ENCODE measurements at regions not wholly inside any gene's neighbourhood (a gene's known extent, or its start where the extent isn't known, plus 50 kb on each side); places are given as distances from the start of the nearest gene placed in this dataset.

GRCh38 chr3:107172411-107172810, 204.8 kb upstream of the CCDC54 start:
- H3K4me3 ChIP-seq = no peak overlapping the region
- DNase-seq = no peak
- ATAC-seq = no peak
- no peaks in the 10 kb centered on the region for H3K4me1 ChIP-seq
- in situ Hi-C loops (cut with MboI; ENCODE audit: low sequenced_read_pairs in 4 of 4) = no loop called here
- no peak overlapping the region for H3K27ac ChIP-seq
- no peaks in the 10 kb centered on the region for H3K27me3 ChIP-seq
- H3K9me3 ChIP-seq = peaks cover 0 to 4% (median 0%) of the 10 kb centered on the region in 3 donors
- intact Hi-C loops (cut with DNase I; ENCODE audit: low total_unique reads) = no loop called here
- H3K36me3 ChIP-seq = no peaks in the 10 kb centered on the region
- TF ChIP-seq POLR2A (IDR thresholded peaks at IDR 0.05) = no peak
- TF ChIP-seq CTCF (IDR thresholded peaks at IDR 0.05 in 4 of 5, conservative IDR thresholded peaks at IDR 0.05 in 1 of 5) = no peak

GRCh38 chr3:107184375-107184774, 192.9 kb upstream of the CCDC54 start:
- no peak for TF ChIP-seq CTCF (IDR thresholded peaks at IDR 0.05 in 4 of 5, conservative IDR thresholded peaks at IDR 0.05 in 1 of 5)
- no peak for TF ChIP-seq POLR2A (IDR thresholded peaks at IDR 0.05)
- no peak overlapping the region for H3K27ac ChIP-seq
- H3K4me3 ChIP-seq = no peak overlapping the region
- H3K36me3 ChIP-seq = no peaks in the 10 kb centered on the region
- intact Hi-C loops (cut with DNase I; ENCODE audit: low total_unique reads) (no loop called here), in situ Hi-C loops (cut with MboI; ENCODE audit: low sequenced_read_pairs in 4 of 4) (no loop called here)
- H3K9me3 ChIP-seq = no peaks in the 10 kb centered on the region
- no peaks in the 10 kb centered on the region for H3K4me1 ChIP-seq
- DNase-seq = no peak
- H3K27me3 ChIP-seq = no peaks in the 10 kb centered on the region
- ATAC-seq = no peak

- DNase-seq = no peak
- in situ Hi-C loops (cut with MboI; ENCODE audit: low sequenced_read_pairs in 4 of 4) (no loop called here), intact Hi-C loops (cut with DNase I; ENCODE audit: low total_unique reads) (no loop called here)
- H3K4me3 ChIP-seq = no peak overlapping the region
- H3K9me3 ChIP-seq = no peaks in the 10 kb centered on the region
- H3K27ac ChIP-seq = no peak overlapping the region
- no peaks in the 10 kb centered on the region for H3K36me3 ChIP-seq
- H3K4me1 ChIP-seq = no peaks in the 10 kb centered on the region
- TF ChIP-seq CTCF (IDR thresholded peaks at IDR 0.05 in 4 of 5, conservative IDR thresholded peaks at IDR 0.05 in 1 of 5) (no peak), POLR2A (IDR thresholded peaks at IDR 0.05) (no peak)
- H3K27me3 ChIP-seq = no peaks in the 10 kb centered on the region
- no peak for ATAC-seq
These were observed 189.0 kb upstream of the CCDC54 start for GRCh38 chr3:107188262-107188661.

GRCh38 chr3:107189158-107189791, 188.0 kb upstream of the CCDC54 start:
- H3K27ac ChIP-seq = no peak overlapping the region
- no peaks in the 10 kb centered on the region for H3K27me3 ChIP-seq
- H3K4me3 ChIP-seq = no peak overlapping the region
- no peaks in the 10 kb centered on the region for H3K4me1 ChIP-seq
- DNase-seq = no peak
- TF ChIP-seq CTCF (IDR thresholded peaks at IDR 0.05 in 4 of 5, conservative IDR thresholded peaks at IDR 0.05 in 1 of 5) (no peak), POLR2A (IDR thresholded peaks at IDR 0.05) (no peak)
- ATAC-seq = no peak
- in situ Hi-C loops (cut with MboI; ENCODE audit: low sequenced_read_pairs in 4 of 4) (no loop called here), intact Hi-C loops (cut with DNase I; ENCODE audit: low total_unique reads) (no loop called here)
- H3K9me3 ChIP-seq = no peaks in the 10 kb centered on the region
- H3K36me3 ChIP-seq = no peaks in the 10 kb centered on the region

GRCh38 chr3:107193116-107193515, 184.1 kb upstream of the CCDC54 start:
- intact Hi-C loops (cut with DNase I; ENCODE audit: low total_unique reads) (no loop called here), in situ Hi-C loops (cut with MboI; ENCODE audit: low sequenced_read_pairs in 4 of 4) (no loop called here)
- no peak overlapping the region for H3K4me3 ChIP-seq
- DNase-seq (no peak), ATAC-seq (no peak)
- H3K27ac ChIP-seq = no peak overlapping the region
- H3K4me1 ChIP-seq = peaks cover under 1 to 2% of the 10 kb centered on the region in 2 donors
- H3K27me3 ChIP-seq = no peaks in the 10 kb centered on the region
- H3K36me3 ChIP-seq = no peaks in the 10 kb centered on the region
- H3K9me3 ChIP-seq = no peaks in the 10 kb centered on the region
- TF ChIP-seq CTCF (IDR thresholded peaks at IDR 0.05 in 4 of 5, conservative IDR thresholded peaks at IDR 0.05 in 1 of 5) (no peak), POLR2A (IDR thresholded peaks at IDR 0.05) (no peak)
